Left ventricle myocardium superior (tissue), 1 donor: ENCODE measurements at regions not wholly inside any gene's neighbourhood (a gene's known extent, or its start where the extent isn't known, plus 50 kb on each side); places are given as distances from the start of the nearest gene placed in this dataset.
"Not testable (repeated sequence)": the region's sequence is repeated elsewhere in the genome, so short reads cannot be mapped to it uniquely, and the experiment has no call there.

ENCODE experiments used
- ATAC-seq: fragments of 200-7000 bp; cut with Tn5 transposase; one replicate; pipeline ENCODE4 v1.9.1; 2020; ENCODE audit warnings: mild to moderate bottlenecking, moderate library complexity
- DNase-seq: peaks from one replicate; pipeline ENCODE4 v3.0.0-alpha.2; 2020
- intact Hi-C: fragments of 100-400 bp; cut with micrococcal nuclease; formaldehyde crosslinking; loops from one replicate; pipeline ENCODE4 v1.11.0; 2022
- donor health status: DM: no; HTN: yes; CAD: no; lungs with severe emphysema.

DNA sequence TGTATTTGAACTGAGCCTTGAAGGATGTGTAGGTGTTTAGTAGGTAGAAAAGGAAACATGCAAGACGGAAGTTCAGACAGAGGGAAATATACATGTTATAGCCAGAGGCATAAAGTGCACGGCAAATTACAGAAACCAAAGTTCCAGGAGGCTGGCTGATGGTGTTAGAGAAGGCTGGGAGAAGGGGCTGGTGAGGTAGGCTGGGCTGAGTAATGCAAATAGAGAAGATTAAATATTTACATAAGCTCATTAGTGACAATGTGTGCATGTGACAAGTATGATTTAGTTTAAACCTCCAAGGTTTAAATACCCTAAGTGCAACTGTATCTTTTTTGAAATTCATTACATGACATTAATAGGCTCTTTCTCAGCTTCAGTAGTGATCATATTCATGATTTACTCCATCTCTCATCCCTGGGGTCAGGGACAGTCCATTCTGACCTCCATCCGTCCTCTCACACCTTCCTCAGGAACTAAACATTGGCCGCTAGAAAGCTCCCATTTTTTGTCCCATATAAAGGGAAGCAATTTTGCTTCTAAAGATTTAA is 399.8 kb upstream of the SALL1 start:
- ATAC-seq = no peak
- DNase-seq = no peak
- intact Hi-C loops = no loop called here

DNA sequence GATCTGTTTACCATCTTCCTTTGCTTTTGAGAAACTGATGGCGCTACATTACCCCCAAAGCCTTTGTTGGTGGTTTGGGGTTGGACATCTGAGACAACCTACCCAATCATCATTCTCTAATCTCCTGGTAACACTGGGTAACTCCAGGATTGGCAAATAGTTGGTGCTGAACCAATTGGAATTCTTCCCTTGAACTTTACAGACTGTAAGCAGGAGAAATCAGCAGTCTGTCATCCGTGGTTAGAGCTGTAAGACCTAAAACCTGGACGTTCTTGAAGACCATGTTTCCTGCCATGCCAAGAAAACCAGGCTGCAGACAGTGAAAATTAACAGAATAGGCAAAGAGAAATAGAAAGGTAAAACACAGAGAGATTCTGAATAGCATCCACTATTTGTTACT is 398.8 kb upstream of the SALL1 start:
- DNase-seq = no peak
- no peak for ATAC-seq
- intact Hi-C loops = no loop called here

DNA sequence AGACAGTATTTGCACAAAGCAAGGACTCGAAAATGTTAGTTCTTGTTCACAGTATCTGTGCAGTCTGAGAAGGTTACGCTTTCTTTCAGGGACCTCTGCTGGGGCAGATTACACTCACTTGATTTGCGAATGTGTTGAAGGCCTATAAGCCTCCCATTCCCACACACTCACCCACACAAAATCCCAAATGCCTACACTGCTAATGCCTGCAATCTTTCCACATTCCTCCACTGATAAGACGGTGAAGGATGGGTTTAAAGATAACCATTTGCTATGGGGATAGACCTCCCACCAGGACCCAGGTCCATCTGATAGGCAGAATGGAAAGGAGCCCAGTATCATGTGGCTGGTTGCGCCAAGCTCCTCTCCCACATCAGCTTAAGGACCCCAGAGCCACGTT is 394.9 kb upstream of the SALL1 start:
- intact Hi-C loops = no loop called here
- DNase-seq = no peak

DNA sequence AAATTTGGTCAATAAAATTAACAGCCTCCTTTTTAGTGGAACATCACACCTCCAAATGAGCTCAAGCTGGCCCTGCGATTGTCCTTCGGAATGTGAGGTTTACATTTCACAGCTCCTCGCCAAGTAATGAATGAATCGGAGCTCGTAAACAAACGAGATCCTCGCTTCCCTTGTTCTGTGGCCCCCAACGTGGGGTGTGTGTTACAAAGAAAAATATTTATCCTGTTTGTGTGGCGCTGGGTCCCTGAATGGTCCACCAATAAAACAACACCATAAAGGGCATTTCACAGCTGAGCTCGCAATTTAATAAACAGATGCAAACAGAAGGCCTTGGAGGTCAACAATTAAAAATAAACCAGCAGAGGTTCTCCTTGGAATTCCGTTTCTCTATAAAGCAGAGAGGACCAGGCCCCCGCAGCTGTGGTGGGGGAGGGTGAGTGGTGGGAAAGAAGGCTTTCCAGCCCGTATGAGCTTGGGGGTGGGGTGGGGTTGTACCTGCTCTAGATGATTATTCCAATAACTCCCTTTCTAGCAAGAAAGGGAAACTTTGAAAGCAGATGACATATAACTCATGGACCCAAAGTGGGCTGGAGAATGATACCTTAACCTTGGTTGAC is 393.9 kb upstream of the SALL1 start:
- DNase-seq = no peak
- intact Hi-C loops = no loop called here
- no peak for ATAC-seq

More for the DNA sequence above, 394.9 kb upstream of the SALL1 start:
- no peak for ATAC-seq

DNA sequence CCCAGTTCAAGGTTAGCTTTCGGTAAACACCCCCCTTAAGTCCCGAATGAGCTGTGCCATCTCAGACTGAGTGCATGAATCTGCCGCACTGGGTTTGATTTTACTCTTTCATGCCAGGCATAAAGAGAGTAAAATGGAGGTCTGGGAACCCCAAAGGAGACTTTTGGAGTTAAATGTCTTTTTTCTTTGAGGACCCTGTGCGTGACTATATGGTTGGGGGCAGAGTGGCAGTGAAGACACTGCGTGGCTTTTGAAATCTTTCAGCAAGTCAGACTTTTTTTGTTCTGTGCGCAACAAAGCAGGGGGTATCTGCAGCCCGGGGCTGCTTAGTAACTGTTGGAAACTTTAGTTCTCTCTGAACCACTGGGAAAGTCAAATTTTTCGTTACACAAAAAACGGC is 392.9 kb upstream of the SALL1 start:
- intact Hi-C loops = no loop called here
- ATAC-seq (no peak), DNase-seq (no peak)

DNA sequence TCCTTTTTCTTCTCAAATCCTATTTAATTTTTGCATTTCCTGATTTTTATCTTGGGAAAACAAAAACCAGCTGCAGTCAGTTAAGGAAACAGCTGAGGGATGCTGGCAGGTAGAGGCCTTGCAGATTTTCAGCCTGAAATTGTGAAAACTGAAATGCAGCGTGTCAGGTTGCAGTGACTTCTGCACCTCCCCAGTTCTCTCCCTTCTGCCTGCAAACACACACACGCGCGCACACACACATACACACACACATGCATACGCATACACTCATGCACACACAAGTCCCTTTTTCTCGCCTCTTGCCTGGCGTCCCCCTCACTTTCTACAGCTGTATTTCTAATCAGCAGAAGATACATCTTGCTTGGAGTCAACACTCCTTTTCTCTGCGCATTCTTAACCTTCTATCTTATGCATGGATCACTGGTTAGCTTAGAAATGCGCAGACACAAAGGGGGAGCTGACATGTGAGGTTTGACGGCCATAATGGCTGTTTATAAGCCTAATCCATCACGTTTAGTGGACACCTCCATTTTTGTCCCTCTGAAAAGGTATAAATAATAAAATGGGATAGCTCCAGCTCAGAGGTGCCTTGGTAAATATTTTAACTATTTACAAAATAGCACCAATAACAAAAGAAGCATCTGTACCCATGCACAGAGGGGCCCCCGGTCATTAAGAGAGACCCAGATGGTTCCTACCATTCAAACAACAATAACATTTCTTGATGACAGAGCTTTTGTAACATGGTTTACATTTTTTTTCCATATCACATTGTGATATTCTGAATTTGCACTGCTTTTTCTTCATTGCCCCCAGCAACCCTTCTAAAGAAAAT is 392.1 kb upstream of the SALL1 start:
- DNase-seq = no peak
- intact Hi-C loops = no loop called here
- ATAC-seq = no peak

DNA sequence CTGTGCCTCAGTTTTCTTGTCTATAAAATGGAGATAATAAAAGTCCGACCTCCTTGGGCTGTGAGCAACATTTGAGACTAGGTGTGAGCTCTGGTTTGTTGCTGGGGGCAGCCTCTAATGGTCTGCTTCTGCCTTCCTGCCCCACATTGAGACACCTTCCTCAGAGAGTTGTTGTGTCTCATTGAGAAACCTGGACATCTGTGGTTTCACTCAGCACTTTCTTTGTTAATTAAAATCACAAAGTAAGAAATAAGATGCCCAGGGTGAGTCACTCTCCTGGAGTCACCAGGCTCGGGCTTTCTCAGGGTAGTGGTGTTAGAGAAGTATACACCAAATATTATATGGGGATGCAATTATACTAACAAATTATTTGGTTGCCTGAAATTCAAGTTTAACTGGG is 389.2 kb upstream of the SALL1 start:
- DNase-seq (no peak), ATAC-seq (no peak)
- intact Hi-C loops = no loop called here

DNA sequence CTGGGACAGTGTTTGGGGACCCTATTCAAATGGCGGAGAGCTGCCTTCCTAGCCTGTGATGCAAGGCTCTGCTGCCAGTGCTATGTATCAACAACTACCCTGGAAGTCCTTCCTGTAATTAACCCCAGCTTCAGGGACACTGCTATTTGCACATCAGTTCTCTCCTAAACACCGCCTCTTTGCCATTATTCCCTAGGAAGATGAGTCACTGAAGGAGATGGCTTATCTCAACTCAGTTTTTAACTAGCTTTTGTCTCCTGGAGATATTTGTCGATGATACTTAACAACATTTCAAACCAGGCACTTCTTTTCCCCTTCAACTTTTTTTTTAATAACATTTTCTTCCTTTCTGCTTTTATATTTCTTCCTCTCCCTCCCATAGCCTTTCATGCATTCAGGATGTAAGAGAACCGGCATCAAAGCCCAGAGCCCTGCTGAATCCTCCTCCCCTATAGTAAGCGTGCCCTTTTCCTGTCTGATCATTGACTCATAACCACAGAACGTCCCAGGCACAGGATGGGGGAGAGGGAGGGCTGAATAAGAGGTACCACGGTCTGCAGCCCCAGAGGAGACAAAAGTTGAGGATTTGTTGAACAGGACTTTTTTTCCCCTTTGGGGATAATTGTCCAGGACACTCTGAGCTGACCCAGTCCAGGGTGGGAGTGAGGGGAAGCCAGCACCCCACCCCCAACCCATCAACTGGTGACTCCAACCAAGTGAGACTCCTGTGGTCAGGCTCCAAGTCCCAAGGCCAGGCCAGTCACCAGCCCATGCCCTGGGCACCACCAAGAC is 387.8 kb upstream of the SALL1 start:
- intact Hi-C loops = no loop called here
- DNase-seq (no peak), ATAC-seq (no peak)

DNA sequence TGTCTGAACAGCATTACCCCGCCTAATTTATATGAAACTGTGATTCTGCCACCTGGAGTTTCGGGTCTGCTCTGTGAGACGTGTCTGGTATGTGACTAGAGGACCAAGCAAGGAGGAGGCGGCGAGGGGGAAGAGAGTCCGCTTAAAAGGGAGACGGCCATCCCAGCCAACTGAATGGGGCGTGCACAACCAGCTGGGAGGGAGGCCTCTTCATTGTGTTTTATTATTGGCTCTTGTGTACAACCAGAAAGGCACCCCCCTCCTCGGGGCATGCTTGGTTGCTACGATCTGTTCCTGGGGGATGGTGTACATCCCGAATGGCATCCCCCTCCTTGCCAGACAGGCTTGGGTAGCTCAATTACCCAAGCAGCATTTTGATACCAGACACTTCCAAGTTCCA is 384.5 kb upstream of the SALL1 start:
- no peak for ATAC-seq
- intact Hi-C loops = no loop called here
- DNase-seq = no peak

DNA sequence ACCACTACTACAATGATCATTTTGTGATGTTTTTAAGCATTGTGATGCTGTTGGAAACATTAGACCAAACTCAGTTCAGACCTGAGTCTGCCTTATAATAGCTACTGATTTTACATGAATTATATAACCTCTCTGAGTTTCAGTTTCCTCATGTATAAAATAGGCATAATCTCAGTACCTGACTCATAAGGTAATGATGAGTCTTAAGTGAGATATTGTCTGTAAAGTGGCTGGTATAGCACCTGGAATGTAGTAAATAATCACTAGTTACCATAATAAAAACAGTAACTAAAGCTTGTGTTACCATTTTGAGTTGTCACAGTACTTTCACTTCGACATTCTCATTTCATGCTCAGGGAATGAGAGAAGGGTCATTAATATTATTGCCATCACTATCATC is 381.5 kb upstream of the SALL1 start:
- ATAC-seq (no peak), DNase-seq (no peak)
- intact Hi-C loops = no loop called here

DNA sequence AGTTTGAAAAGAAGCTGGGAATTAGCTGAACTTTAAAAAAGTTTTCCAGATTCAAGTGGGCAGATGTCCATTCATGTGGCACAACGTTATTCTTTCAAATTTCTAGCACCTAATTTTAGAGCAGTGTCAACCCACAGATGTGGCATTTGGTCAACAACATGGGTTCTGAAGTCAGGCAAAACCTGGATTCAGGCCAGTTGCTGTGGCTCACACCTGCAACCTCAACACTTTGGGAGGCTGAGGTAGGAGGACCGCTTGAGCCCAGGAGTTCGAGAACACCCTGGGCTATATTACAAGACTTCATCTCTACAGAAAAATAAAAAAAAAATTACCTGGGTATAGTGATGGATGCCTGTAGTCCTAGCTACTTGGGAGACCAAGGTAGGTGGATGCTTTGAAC is 380.2 kb upstream of the SALL1 start:
- ATAC-seq = no peak
- intact Hi-C loops = no loop called here

DNA sequence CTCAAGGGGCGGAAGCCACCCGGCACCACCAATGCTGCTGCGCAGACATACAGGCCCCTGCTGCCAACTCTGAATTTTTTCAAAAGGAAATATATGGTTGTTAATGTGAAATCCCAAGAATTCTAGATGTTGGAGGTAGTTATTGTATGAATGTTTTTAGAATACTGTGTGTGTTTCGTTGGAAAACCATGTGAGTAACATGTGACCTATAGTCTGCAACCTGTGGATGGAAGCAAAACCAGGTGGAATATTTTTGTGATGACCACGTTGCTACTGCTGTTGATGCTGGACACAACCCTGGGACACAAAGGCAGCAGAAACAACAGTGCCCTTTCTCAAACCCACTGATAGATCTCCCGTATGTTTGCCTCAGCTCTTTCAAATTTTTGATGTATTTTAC is 376.3 kb upstream of the SALL1 start:
- ATAC-seq = no peak
- no peak for DNase-seq
- intact Hi-C loops = no loop called here

More for the DNA sequence above, 380.2 kb upstream of the SALL1 start:
- no peak for DNase-seq

DNA sequence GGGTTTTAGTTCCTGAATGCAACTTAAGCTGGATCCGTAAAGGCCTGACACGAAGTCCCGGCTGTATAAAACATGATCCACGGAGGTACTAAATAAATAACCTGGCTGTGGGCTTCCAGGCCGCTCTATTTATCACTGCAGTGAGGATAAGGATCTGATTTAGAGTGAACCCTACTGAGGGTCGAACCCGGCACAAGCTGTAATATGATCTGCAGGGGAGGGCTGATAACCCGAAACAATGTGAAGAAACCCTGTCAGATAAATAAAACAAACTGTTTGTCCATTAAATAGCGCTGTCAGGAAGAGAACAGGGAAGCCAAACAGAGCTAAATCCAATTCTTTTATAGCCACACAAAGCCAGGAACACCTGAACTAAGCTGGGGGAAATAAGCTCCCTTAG is 375.6 kb upstream of the SALL1 start:
- no peak for DNase-seq
- intact Hi-C loops = no loop called here
- no peak for ATAC-seq

DNA sequence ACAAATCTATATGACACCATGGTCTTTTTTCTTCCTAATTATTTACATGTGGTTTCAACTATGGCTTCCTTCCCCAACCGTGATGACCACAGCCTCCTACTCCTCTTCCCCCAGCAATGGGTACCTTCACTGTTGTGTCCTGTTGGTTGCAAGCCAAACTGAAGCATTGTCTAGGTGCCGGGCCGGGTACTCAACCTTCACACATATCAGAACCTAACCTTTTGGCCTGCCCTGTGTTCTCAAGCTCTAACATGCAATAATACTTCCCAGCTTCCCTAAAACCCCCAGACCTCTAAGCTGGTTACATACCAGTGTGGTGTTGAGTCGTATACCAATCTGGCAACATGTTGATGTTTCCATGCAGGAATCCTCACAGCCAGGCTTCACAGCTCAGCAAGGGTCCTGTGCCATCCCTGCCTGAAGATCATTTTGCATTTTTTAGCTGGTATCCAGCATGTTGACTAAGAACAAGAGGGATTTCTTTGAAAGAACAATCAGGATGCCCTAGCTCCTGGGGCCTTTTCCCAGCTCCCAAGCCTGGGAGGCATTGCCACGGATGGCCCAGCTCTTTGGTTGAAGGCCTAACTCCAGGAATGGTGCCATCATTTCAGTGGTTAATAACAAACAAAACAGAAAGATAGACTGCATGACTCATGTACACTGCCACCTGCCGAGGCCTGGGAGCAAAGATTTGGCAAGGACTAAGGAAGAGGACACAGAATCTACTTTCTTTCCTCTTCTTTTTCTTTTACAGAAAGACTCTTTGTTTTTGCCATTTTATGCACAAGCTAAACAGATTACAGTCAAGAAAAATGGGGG is 373.7 kb upstream of the SALL1 start:
- no peak for ATAC-seq
- intact Hi-C loops = no loop called here
- no peak for DNase-seq

DNA sequence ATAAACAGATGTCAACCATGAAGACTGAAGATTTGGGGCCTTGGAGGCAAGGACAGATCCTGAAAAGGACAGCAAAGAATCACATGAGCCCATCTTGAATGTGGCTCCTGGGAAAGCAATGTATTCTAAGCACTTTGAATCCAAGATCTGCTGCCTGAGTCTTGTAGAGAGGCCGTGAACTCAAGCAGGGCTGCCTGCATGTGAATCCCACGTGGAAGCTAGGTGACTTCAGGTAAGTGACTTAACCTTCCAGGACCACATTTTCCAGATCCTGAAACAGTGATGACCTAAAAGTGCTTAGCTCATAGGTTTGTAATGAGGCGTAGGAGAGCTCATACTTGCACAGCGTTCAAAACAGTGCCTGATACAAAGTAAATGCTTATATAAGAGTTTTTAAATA is 373.0 kb upstream of the SALL1 start:
- no peak for ATAC-seq

DNA sequence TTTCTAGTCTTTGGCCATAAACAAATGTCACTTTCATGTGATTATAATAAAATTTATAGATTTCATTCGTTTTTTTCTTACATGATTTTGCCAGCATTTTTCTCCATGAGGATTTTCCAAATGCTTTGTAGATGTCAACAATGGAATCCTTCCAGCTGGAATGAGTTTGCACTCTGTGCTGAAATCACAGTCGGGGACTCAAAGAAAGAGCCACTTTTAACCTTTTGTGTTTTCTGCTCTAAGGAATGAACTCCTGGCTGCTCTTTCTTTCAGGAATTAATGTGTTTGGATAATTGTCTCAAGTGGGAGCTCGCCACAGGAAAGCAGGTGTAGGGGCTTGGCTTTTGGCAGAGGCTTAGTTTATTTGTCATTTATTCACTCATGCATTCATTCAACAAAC is 372.3 kb upstream of the SALL1 start:
- ATAC-seq = no peak

More for the DNA sequence above, 373.0 kb upstream of the SALL1 start:
- intact Hi-C loops = no loop called here
- no peak for DNase-seq

DNA sequence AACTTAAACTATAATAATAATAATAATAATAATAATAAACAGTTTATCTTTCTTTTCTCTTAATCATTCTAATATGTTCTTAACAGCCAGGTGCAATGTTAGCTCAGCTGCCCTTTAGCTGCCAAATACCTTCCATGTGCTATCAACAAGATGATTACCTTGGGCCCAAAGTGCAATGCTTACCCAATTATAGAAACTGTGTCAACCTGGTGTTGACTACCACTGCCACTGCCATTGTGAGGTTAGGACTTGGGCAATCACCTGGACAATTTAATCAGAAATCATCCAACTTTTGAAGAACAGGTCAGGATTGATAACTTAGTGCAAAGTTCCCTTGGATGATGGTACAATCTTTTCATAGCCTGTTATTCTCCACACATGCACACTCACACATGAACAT is 371.8 kb upstream of the SALL1 start:
- intact Hi-C loops = no loop called here
- DNase-seq = no peak
- no peak for ATAC-seq

More for the DNA sequence above, 372.3 kb upstream of the SALL1 start:
- intact Hi-C loops = no loop called here
- no peak for DNase-seq

DNA sequence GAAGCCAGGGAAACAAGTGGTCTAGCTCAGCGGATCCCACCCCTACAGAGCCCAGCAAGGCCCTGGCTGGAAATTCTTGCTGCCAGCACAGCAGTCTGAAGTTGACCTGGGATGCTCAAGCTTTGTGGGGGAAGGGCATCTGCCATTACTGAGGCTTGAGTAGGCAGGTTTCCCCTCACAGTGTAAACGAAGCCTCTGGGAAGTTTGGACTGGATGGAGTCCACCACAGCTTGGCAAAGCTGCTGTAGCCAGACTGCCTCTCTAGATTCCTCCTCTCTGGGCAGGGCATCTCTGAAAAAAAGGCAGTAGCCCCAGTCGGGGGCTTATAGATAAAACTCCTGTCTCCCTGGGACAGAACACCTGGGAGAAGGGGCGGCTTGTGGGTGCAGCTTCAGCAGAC is 365.9 kb upstream of the SALL1 start:
- intact Hi-C loops, DNase-seq, ATAC-seq: not testable (repeated sequence)

DNA sequence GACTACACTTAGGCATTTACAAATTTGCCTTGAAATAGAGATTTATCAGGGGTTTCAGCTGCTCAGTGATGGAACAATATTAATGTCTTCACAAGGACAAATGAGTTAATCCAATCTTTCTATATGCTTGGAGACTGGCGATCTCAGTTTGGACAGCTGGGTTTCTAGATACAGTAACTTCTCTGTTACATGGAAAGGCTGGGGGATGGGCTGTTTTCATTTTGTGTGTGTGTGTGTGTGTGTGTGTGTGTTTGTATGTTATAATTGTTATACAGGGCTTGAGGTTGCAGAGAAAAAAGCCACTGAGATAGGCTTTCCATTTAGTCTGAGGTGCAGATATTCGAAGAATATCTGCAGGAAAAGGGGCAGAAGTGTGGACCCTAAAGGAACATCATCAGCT is 359.3 kb upstream of the SALL1 start:
- intact Hi-C loops = no loop called here
- DNase-seq (no peak), ATAC-seq (no peak)
